Right lobe of liver (tissue), 6 donors: ENCODE measurements at regions not wholly inside any gene's neighbourhood (a gene's known extent, or its start where the extent isn't known, plus 50 kb on each side); places are given as distances from the start of the nearest gene placed in this dataset.

Experiments used
- ATAC-seq, 4 donors: fragments of 200-7000 bp; cut with Tn5 transposase; one replicate each; pipeline ENCODE4 v1.9.1; 2020; ENCODE audit warnings: mild to moderate bottlenecking in 4 of 4, moderate library complexity in 4 of 4
- DNase-seq, 3 donors: peaks; one replicate each; pipeline ENCODE4 v3.0.0-alpha.2; 2020
- H3K27ac ChIP-seq, 3 donors: fragments of 200-600 bp; one replicate each; pipeline ENCODE4 v1.8.0; 2022
- H3K27me3 ChIP-seq, 2 donors: fragments of 200-600 bp; one replicate each; pipeline ENCODE4 v1.8.0; 2022
- H3K36me3 ChIP-seq, 4 donors: fragments of 200-600 bp; sonication (generic) in 1 of 4; one replicate each; pipeline versions ENCODE4 v1.5.1 to v1.8.0; 2017 to 2022; ENCODE audit warnings: control low read depth in 1 of 4
- H3K4me1 ChIP-seq, 4 donors: fragments of 200-600 bp; sonication (generic) in 1 of 4; one replicate each; pipeline versions ENCODE4 v1.5.1 to v1.8.0; 2017 to 2022; ENCODE audit warnings: control low read depth in 1 of 4
- H3K4me3 ChIP-seq, 3 donors: fragments of 200-600 bp; one replicate each; pipeline ENCODE4 v1.8.0; 2022
- H3K9me3 ChIP-seq, 4 donors: fragments of 200-600 bp; sonication (generic) in 1 of 4; one replicate each; pipeline versions ENCODE4 v1.5.1 to v1.8.0; 2017 to 2022; ENCODE audit warnings: control low read depth in 1 of 4
- POLR2A ChIP-seq: fragments of 450-650 bp; IDR thresholded peaks from one replicate; pipeline ENCODE4 v1.6.1; 2017; ENCODE audit warnings: antibody characterized with exemption, mild to moderate bottlenecking
- WGBS: methylation state at CpG from one replicate; pipeline ENCODE4 v1.1.6; 2018; ENCODE audit warnings: low coverage, low lambda C conversion rate; ENCODE audit not compliant: insufficient coverage; ENCODE audit errors: missing lambda C conversion rate; 5-methylcytosine and 5-hydroxymethylcytosine counted together
- intact Hi-C, 2 donors: fragments of 100-400 bp; cut with DNase I; formaldehyde crosslinking; loops; one replicate each; pipeline versions ENCODE4 v1.11.2 to v1.14.1; 2022
- TF ChIP-seq, protein P1 (sequence below), 4 donors: fragments of 200-600 bp in 3 of 4; fragments of 450-650 bp in 1 of 4; IDR thresholded peaks; one replicate each; pipeline versions ENCODE4 v1.5.1 to v1.8.0; 2016 to 2022; ENCODE audit warnings: antibody characterized with exemption in 4 of 4, mild to moderate bottlenecking in 2 of 4
- donor health status: DM: no; HTN: yes; CAD: no.
- donor health status: DM: no; HTN: no; CAD: no.
- donor health status: DM: no; HTN: no; CAD: no.
- donor health status: DM: no; HTN: yes; CAD: no.
- donor health status: DM: no; HTN: yes; CAD: no.

DNA sequence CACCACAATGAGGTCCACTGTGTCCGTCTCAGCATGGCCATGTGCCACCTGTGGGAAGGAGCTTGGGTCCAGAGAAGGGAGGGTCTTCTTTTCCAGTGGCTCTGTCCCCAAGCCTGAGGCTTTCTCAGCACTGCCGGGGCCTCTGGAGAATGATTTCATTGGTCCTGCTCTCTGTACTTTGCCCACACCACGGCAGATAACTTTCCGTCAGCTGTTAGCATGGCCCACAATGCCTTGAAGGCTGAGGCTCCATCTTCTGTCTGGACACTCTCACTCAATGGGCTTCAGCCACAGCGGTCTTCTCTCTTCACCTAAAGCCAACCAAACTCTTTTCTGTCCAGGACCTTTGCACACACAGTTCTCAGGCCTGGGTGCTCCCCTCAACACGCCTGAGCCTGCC, 192.5 kb downstream of the CXCL12 start:
- no peak overlapping the region for H3K27ac ChIP-seq
- peak in 2 of 4 donors; percentile 15 to 29 for ATAC-seq
- TF ChIP-seq, protein P1, sequence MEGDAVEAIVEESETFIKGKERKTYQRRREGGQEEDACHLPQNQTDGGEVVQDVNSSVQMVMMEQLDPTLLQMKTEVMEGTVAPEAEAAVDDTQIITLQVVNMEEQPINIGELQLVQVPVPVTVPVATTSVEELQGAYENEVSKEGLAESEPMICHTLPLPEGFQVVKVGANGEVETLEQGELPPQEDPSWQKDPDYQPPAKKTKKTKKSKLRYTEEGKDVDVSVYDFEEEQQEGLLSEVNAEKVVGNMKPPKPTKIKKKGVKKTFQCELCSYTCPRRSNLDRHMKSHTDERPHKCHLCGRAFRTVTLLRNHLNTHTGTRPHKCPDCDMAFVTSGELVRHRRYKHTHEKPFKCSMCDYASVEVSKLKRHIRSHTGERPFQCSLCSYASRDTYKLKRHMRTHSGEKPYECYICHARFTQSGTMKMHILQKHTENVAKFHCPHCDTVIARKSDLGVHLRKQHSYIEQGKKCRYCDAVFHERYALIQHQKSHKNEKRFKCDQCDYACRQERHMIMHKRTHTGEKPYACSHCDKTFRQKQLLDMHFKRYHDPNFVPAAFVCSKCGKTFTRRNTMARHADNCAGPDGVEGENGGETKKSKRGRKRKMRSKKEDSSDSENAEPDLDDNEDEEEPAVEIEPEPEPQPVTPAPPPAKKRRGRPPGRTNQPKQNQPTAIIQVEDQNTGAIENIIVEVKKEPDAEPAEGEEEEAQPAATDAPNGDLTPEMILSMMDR (IDR thresholded peaks at IDR 0.05), result no peak
- TF ChIP-seq POLR2A, result no peak
- DNase-seq, result no peak
- no peaks in the 10 kb centered on the region for H3K9me3 ChIP-seq
- no peak overlapping the region for H3K4me3 ChIP-seq
- no peaks in the 10 kb centered on the region for H3K36me3 ChIP-seq
- H3K4me1 ChIP-seq, result peaks cover 0 to 15% (median 6%) of the 10 kb centered on the region in 4 donors
- WGBS, result 50% methylated on average over 1 of the region's 6 CpGs
- H3K27me3 ChIP-seq, result no peaks in the 10 kb centered on the region
- intact Hi-C loops, result no loop called here

GRCh38 chr10:44190541-44190940, 194.4 kb downstream of the CXCL12 start:
- Histone ChIP-seq H3K27ac (no peak overlapping the region), H3K4me3 (no peak overlapping the region), H3K4me1 (peaks cover 0 to 7% (median 3%) of the 10 kb centered on the region in 4 donors), H3K36me3 (no peaks in the 10 kb centered on the region), H3K27me3 (no peaks in the 10 kb centered on the region), H3K9me3 (no peaks in the 10 kb centered on the region)
- ATAC-seq (no peak), DNase-seq (no peak)
- TF ChIP-seq, protein P1 (IDR thresholded peaks at IDR 0.05), result no peak
- TF ChIP-seq POLR2A, result no peak
- intact Hi-C loops, result no loop called here

- intact Hi-C loops, result no loop called here
- Histone ChIP-seq H3K36me3 (no peaks in the 10 kb centered on the region), H3K9me3 (no peaks in the 10 kb centered on the region), H3K4me1 (peaks cover 0 to 11% (median 0%) of the 10 kb centered on the region in 4 donors), H3K27me3 (no peaks in the 10 kb centered on the region), H3K4me3 (no peak overlapping the region), H3K27ac (no peak overlapping the region)
- TF ChIP-seq POLR2A, result no peak
- TF ChIP-seq, protein P1 (IDR thresholded peaks at IDR 0.05), result no peak
- DNase-seq (no peak), ATAC-seq (no peak)
- WGBS, result 40% methylated on average over 1 of the region's 1 CpG
Observed at GRCh38 chr10:44186821-44187220, 198.1 kb downstream of the CXCL12 start.

GRCh38 chr10:44186150-44186549, 198.7 kb downstream of the CXCL12 start:
- no peak for TF ChIP-seq POLR2A
- TF ChIP-seq, protein P1 (IDR thresholded peaks at IDR 0.05), result no peak
- intact Hi-C loops, result no loop called here
- Histone ChIP-seq H3K4me3 (no peak overlapping the region), H3K27me3 (no peaks in the 10 kb centered on the region), H3K4me1 (peaks cover 0 to 11% (median 0%) of the 10 kb centered on the region in 4 donors), H3K9me3 (no peaks in the 10 kb centered on the region), H3K27ac (no peak overlapping the region), H3K36me3 (no peaks in the 10 kb centered on the region)
- 25% methylated on average over 1 of the region's 2 CpGs for WGBS
- no peak for ATAC-seq
- DNase-seq, result no peak

GRCh38 chr10:44185315-44185666, 199.6 kb downstream of the CXCL12 start:
- TF ChIP-seq POLR2A, result no peak
- TF ChIP-seq, protein P1 (IDR thresholded peaks at IDR 0.05), result no peak
- DNase-seq, result no peak
- intact Hi-C loops, result no loop called here
- Histone ChIP-seq H3K27ac (no peak overlapping the region), H3K27me3 (no peaks in the 10 kb centered on the region), H3K36me3 (no peaks in the 10 kb centered on the region), H3K9me3 (no peaks in the 10 kb centered on the region), H3K4me3 (no peak overlapping the region), H3K4me1 (peaks cover 0 to 11% (median 0%) of the 10 kb centered on the region in 4 donors)
- 44% methylated on average over 5 of the region's 6 CpGs for WGBS
- no peak for ATAC-seq
